ENCODE measurements at regions not wholly inside any gene's neighbourhood (a gene's known extent, or its start where the extent isn't known, plus 50 kb on each side); places are given as distances from the start of the nearest gene placed in this dataset.

DNA sequence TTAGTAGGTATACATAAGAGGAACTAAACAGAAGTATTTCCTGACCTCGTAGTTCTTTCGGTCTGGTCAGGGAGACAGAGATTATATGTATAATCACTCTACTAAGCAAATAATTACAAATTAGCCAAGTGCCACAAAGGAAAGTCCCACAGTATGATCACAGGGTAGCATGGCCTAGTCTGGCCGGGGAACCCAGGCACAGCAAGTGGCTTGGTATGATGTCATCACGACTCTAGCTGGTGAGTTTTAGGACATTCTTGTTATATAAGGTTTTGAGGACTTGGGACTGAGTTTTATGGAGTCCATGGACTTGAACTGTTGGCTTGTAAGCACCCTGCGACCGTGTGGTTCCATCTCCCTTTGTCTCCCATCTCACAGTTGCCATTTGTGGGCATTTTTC is 316.5 kb upstream of the ZFHX3 start (continued):
- no peak for TF ChIP-seq KDM4A (IDR thresholded peaks at IDR 0.05; ENCODE audit: low read depth, low read length, severe bottlenecking)

Data from H1 (cell line).